Vagina (tissue), 2 donors: ENCODE measurements at regions not wholly inside any gene's neighbourhood (a gene's known extent, or its start where the extent isn't known, plus 50 kb on each side); places are given as distances from the start of the nearest gene placed in this dataset.

Experiments used
- DNase-seq, 2 donors: peaks; one replicate each; pipeline ENCODE4 v3.0.0-alpha.2; 2017; ENCODE audit errors: extremely low spot score in 2 of 2
- H3K27ac ChIP-seq: fragments of 200-600 bp; sonication (generic); one replicate; pipeline ENCODE4 v1.5.1; 2019
- H3K27me3 ChIP-seq: fragments of 200-600 bp; sonication (generic); one replicate; pipeline ENCODE4 v1.5.1; 2019
- H3K36me3 ChIP-seq, 2 donors: fragments of 200-600 bp; sonication (generic); one replicate each; pipeline ENCODE4 v1.5.1; 2017 to 2019
- H3K4me1 ChIP-seq: fragments of 200-600 bp; sonication (generic); one replicate; pipeline ENCODE4 v1.5.1; 2019
- H3K4me3 ChIP-seq, 2 donors: fragments of 200-600 bp; sonication (generic); 1 replicate in 1 of 2; 2 replicates in 1 of 2; pipeline ENCODE4 v1.5.1; 2016 to 2019
- H3K9me3 ChIP-seq: fragments of 200-600 bp; sonication (generic); one replicate; pipeline ENCODE4 v1.5.1; 2019
- CTCF ChIP-seq, 3 experiments: fragments of 450-650 bp in 2 of 3; fragments of 200-600 bp in 1 of 3; sonication (generic) in 1 of 3; IDR thresholded peaks; one replicate each; pipeline ENCODE4 v1.5.1; 2017 to 2019; ENCODE audit warnings: antibody characterized with exemption in 3 of 3, mild to moderate bottlenecking in 2 of 3, moderate library complexity in 2 of 3
- POLR2A ChIP-seq, 2 donors: fragments of 450-650 bp; IDR thresholded peaks; one replicate each; pipeline ENCODE4 v1.6.1; 2017; ENCODE audit warnings: antibody characterized with exemption in 2 of 2, mild to moderate bottlenecking in 2 of 2, moderate library complexity in 2 of 2
- POLR2AphosphoS5 ChIP-seq, 2 donors: sonication (generic); formaldehyde crosslinking; IDR thresholded peaks; one replicate each; pipeline ENCODE4 v1.9.0; 2017; ENCODE audit warnings: antibody characterized with exemption in 2 of 2, mild to moderate bottlenecking in 2 of 2, low read depth in 1 of 2; ENCODE audit not compliant: insufficient read depth in 1 of 2
- intact Hi-C: fragments of 100-400 bp; cut with DNase I; formaldehyde crosslinking; loops from one replicate; pipeline ENCODE4 v1.15.1; 2023

GRCh38 chr9:129500863-129501770 lies 119.8 kb downstream of the C9orf50 start:
- peaks cover 72% of the 10 kb centered on the region for H3K4me1 ChIP-seq
- H3K27ac ChIP-seq, result peak overlapping the region; percentile 99
- no peak for TF ChIP-seq POLR2AphosphoS5 (IDR thresholded peaks at IDR 0.05; ENCODE audit: insufficient read depth in 1 of 2, low read depth in 1 of 2)
- TF ChIP-seq CTCF (IDR thresholded peaks at IDR 0.05), result no peak
- TF ChIP-seq POLR2A (IDR thresholded peaks at IDR 0.05), result no peak
- DNase-seq, result no peak
- H3K27me3 ChIP-seq, result no peaks in the 10 kb centered on the region
- intact Hi-C loops, result no loop called here
- no peak overlapping the region for H3K4me3 ChIP-seq
- H3K9me3 ChIP-seq, result no peaks in the 10 kb centered on the region
- H3K36me3 ChIP-seq, result peaks cover 0 to 5% of the 10 kb centered on the region in 2 donors

GRCh38 chr9:129500161-129500862 lies 120.6 kb downstream of the C9orf50 start:
- Histone ChIP-seq H3K36me3 (peaks cover 0 to 5% of the 10 kb centered on the region in 2 donors), H3K9me3 (no peaks in the 10 kb centered on the region), H3K4me1 (peaks cover 80% of the 10 kb centered on the region), H3K27ac (peak overlapping the region; percentile 99), H3K27me3 (no peaks in the 10 kb centered on the region), H3K4me3 (no peak overlapping the region)
- TF ChIP-seq CTCF (IDR thresholded peaks at IDR 0.05), result no peak
- peak in 1 of 2 donors; percentile 50 for TF ChIP-seq POLR2AphosphoS5 (IDR thresholded peaks at IDR 0.05; ENCODE audit: insufficient read depth in 1 of 2, low read depth in 1 of 2)
- no peak for DNase-seq
- intact Hi-C loops, result no loop called here

- peak overlapping the region; percentile 99 for H3K27ac ChIP-seq
- H3K27me3 ChIP-seq, result no peaks in the 10 kb centered on the region
- H3K4me1 ChIP-seq, result peaks cover 84% of the 10 kb centered on the region
- peak in 1 of 2 donors; percentile 88 for DNase-seq
- H3K36me3 ChIP-seq, result peaks cover 0 to 3% of the 10 kb centered on the region in 2 donors
- peak overlapping the region; percentile 71 to 86 for H3K4me3 ChIP-seq
- TF ChIP-seq POLR2AphosphoS5 (IDR thresholded peaks at IDR 0.05; ENCODE audit: insufficient read depth in 1 of 2, low read depth in 1 of 2) (no peak), POLR2A (IDR thresholded peaks at IDR 0.05) (no peak), CTCF (IDR thresholded peaks at IDR 0.05) (no peak)
- intact Hi-C loops, result loop anchor here (5.0 kb wide), 2 partner anchors 54 to 109 kb away; no protein-coding TSS in a partner anchor
- no peaks in the 10 kb centered on the region for H3K9me3 ChIP-seq
Observed at GRCh38 chr9:129498451-129499384, 122.2 kb downstream of the C9orf50 start.

- no peaks in the 10 kb centered on the region for H3K36me3 ChIP-seq
- DNase-seq, result peak in 1 of 2 donors; percentile 87
- H3K27ac ChIP-seq, result peak overlapping the region; percentile 99
- H3K4me1 ChIP-seq, result peaks cover 76% of the 10 kb centered on the region
- no peaks in the 10 kb centered on the region for H3K9me3 ChIP-seq
- peak overlapping the region; percentile 71 to 86 for H3K4me3 ChIP-seq
- no peaks in the 10 kb centered on the region for H3K27me3 ChIP-seq
- intact Hi-C loops, result loop anchor here (5.0 kb wide), 2 partner anchors 54 to 109 kb away; no protein-coding TSS in a partner anchor
- TF ChIP-seq POLR2A (IDR thresholded peaks at IDR 0.05) (no peak), POLR2AphosphoS5 (IDR thresholded peaks at IDR 0.05; ENCODE audit: insufficient read depth in 1 of 2, low read depth in 1 of 2) (no peak), CTCF (IDR thresholded peaks at IDR 0.05) (no peak)
Observed at GRCh38 chr9:129497813-129498450, 123.0 kb downstream of the C9orf50 start.
